ENCODE measurements at regions not wholly inside any gene's neighbourhood (a gene's known extent, or its start where the extent isn't known, plus 50 kb on each side); places are given as distances from the start of the nearest gene placed in this dataset.

- TF ChIP-seq POU6F1 (CRISPR knock-in tag; IDR thresholded peaks at IDR 0.05; ENCODE audit: borderline replicate concordance, low read depth) (no peak), TSHZ2 (CRISPR knock-in tag; IDR thresholded peaks at IDR 0.05) (no peak), PATZ1 (CRISPR knock-in tag; IDR thresholded peaks at IDR 0.05; ENCODE audit: borderline replicate concordance) (no peak), CSDC2 (CRISPR knock-in tag; IDR thresholded peaks at IDR 0.05) (no peak), RARB (CRISPR knock-in tag; IDR thresholded peaks at IDR 0.05) (no peak), ZFP3 (CRISPR knock-in tag; IDR thresholded peaks at IDR 0.05) (no peak), PPARA (CRISPR knock-in tag; IDR thresholded peaks at IDR 0.05; ENCODE audit: borderline replicate concordance) (no peak), ISL1 (CRISPR knock-in tag; IDR thresholded peaks at IDR 0.05) (no peak), ZFP30 (CRISPR knock-in tag; IDR thresholded peaks at IDR 0.05) (no peak), BACH2 (CRISPR knock-in tag; IDR thresholded peaks at IDR 0.05; ENCODE audit: borderline replicate concordance) (no peak), CSRNP3 (CRISPR knock-in tag; IDR thresholded peaks at IDR 0.05) (no peak), ESRRG (CRISPR knock-in tag; IDR thresholded peaks at IDR 0.05) (no peak), CREB5 (CRISPR knock-in tag; IDR thresholded peaks at IDR 0.05; ENCODE audit: low read depth) (no peak), SNAI2 (CRISPR knock-in tag; IDR thresholded peaks at IDR 0.05) (no peak)
Observed at GRCh38 chr1:238991765-238992495, 394.4 kb upstream of the CHRM3 start.

Data from SK-N-SH treated with all-trans-retinoic acid at 6 μM for 48 hours (cell line).